ENCODE measurements at regions not wholly inside any gene's neighbourhood (a gene's known extent, or its start where the extent isn't known, plus 50 kb on each side); places are given as distances from the start of the nearest gene placed in this dataset.

GRCh38 chr4:166277853-166278252, 404.8 kb downstream of the TLL1 start:
- H3K9me3 ChIP-seq, result no peaks in the 10 kb centered on the region
- no peaks in the 10 kb centered on the region for H3K27me3 ChIP-seq (replicated peaks; ENCODE audit: insufficient read depth)
- 56% methylated on average over 1 of the region's 1 CpG for WGBS
- H3K4me3 ChIP-seq, result no peak overlapping the region
- no peak overlapping the region for H3K27ac ChIP-seq
- no peaks in the 10 kb centered on the region for H3K36me3 ChIP-seq
- intact Hi-C loops (cut with DNase I), result no loop called here
- H3K4me1 ChIP-seq (replicated peaks), result no peaks in the 10 kb centered on the region
- no peak for TF ChIP-seq CTCF (IDR thresholded peaks at IDR 0.05)
- no peak for TF ChIP-seq POLR2A (IDR thresholded peaks at IDR 0.05)
- TF ChIP-seq POLR2AphosphoS5 (IDR thresholded peaks at IDR 0.05), result no peak
- no peak for DNase-seq (ENCODE audit: low spot score)

GRCh38 chr4:166279261-166279660, 406.2 kb downstream of the TLL1 start:
- Histone ChIP-seq H3K27ac (no peak overlapping the region), H3K9me3 (no peaks in the 10 kb centered on the region), H3K36me3 (no peaks in the 10 kb centered on the region), H3K27me3 (replicated peaks; ENCODE audit: insufficient read depth) (no peaks in the 10 kb centered on the region), H3K4me1 (replicated peaks) (no peaks in the 10 kb centered on the region), H3K4me3 (no peak overlapping the region)
- no peak for TF ChIP-seq POLR2AphosphoS5 (IDR thresholded peaks at IDR 0.05)
- no peak for TF ChIP-seq CTCF (IDR thresholded peaks at IDR 0.05)
- TF ChIP-seq POLR2A (IDR thresholded peaks at IDR 0.05), result no peak
- no peak for DNase-seq (ENCODE audit: low spot score)
- intact Hi-C loops (cut with DNase I), result no loop called here

GRCh38 chr4:166280642-166281041, 407.6 kb downstream of the TLL1 start:
- 31% methylated on average over 1 of the region's 1 CpG for WGBS
- no peaks in the 10 kb centered on the region for H3K36me3 ChIP-seq
- no peak overlapping the region for H3K4me3 ChIP-seq
- no peaks in the 10 kb centered on the region for H3K27me3 ChIP-seq (replicated peaks; ENCODE audit: insufficient read depth)
- no peaks in the 10 kb centered on the region for H3K9me3 ChIP-seq
- no peak for TF ChIP-seq CTCF (IDR thresholded peaks at IDR 0.05)
- no peak for TF ChIP-seq POLR2A (IDR thresholded peaks at IDR 0.05)
- TF ChIP-seq POLR2AphosphoS5 (IDR thresholded peaks at IDR 0.05), result peak; percentile 62
- intact Hi-C loops (cut with DNase I), result no loop called here
- no peaks in the 10 kb centered on the region for H3K4me1 ChIP-seq (replicated peaks)
- DNase-seq (ENCODE audit: low spot score), result no peak
- H3K27ac ChIP-seq, result no peak overlapping the region

- Histone ChIP-seq H3K4me1 (replicated peaks) (no peaks in the 10 kb centered on the region), H3K27me3 (replicated peaks; ENCODE audit: insufficient read depth) (no peaks in the 10 kb centered on the region), H3K36me3 (no peaks in the 10 kb centered on the region), H3K4me3 (no peak overlapping the region), H3K9me3 (no peaks in the 10 kb centered on the region), H3K27ac (no peak overlapping the region)
- TF ChIP-seq CTCF (IDR thresholded peaks at IDR 0.05) (no peak), POLR2A (IDR thresholded peaks at IDR 0.05) (no peak), POLR2AphosphoS5 (IDR thresholded peaks at IDR 0.05) (no peak)
- no peak for DNase-seq (ENCODE audit: low spot score)
- intact Hi-C loops (cut with DNase I), result no loop called here
- 0% methylated on average over 1 of the region's 1 CpG for WGBS
These were observed 409.2 kb downstream of the TLL1 start for GRCh38 chr4:166282081-166282770.

- Histone ChIP-seq H3K36me3 (no peaks in the 10 kb centered on the region), H3K4me1 (replicated peaks) (no peaks in the 10 kb centered on the region), H3K9me3 (no peaks in the 10 kb centered on the region), H3K27ac (no peak overlapping the region), H3K4me3 (no peak overlapping the region), H3K27me3 (replicated peaks; ENCODE audit: insufficient read depth) (no peaks in the 10 kb centered on the region)
- intact Hi-C loops (cut with DNase I), result no loop called here
- DNase-seq (ENCODE audit: low spot score), result no peak
- TF ChIP-seq CTCF (IDR thresholded peaks at IDR 0.05) (no peak), POLR2AphosphoS5 (IDR thresholded peaks at IDR 0.05) (no peak), POLR2A (IDR thresholded peaks at IDR 0.05) (no peak)
These were observed 411.2 kb downstream of the TLL1 start for GRCh38 chr4:166284221-166284620.

Measured in prostate gland (tissue), 2 donors.